HL-60 (cell line): ENCODE measurements at regions not wholly inside any gene's neighbourhood (a gene's known extent, or its start where the extent isn't known, plus 50 kb on each side); places are given as distances from the start of the nearest gene placed in this dataset.

Experiments
- DNase-seq, 2 experiments: peaks; one replicate each; pipeline ENCODE4 v3.0.0-alpha.2; 2010 to 2020; ENCODE audit warnings: low read depth in 1 of 2, low spot score in 1 of 2
- H3K27ac ChIP-seq: fragments of 250-450 bp; sonication (Bioruptor Pico); replicated peaks from 2 replicates; pipeline ENCODE4 v1.5.1; 2020; ENCODE audit warnings: mild to moderate bottlenecking, moderate library complexity
- H3K27me3 ChIP-seq: fragments of 250-450 bp; sonication (Bioruptor Pico); 2 replicates; pipeline ENCODE4 v1.5.1; 2021; ENCODE audit warnings: mild to moderate bottlenecking, moderate library complexity; ENCODE audit not compliant: insufficient read depth, poor library complexity, severe bottlenecking
- H3K4me3 ChIP-seq: replicated peaks from 2 replicates; pipeline ENCODE4 v1.5.1; 2011; ENCODE audit warnings: mild to moderate bottlenecking, control low read depth, low read length; ENCODE audit not compliant: insufficient read depth
- CTCF ChIP-seq: IDR thresholded peaks from one replicate; pipeline ENCODE4 v1.5.1; 2011; ENCODE audit warnings: low read length, control low read depth, inconsistent platforms; ENCODE audit not compliant: insufficient read depth
- GABPA ChIP-seq: IDR thresholded peaks from 2 replicates; pipeline ENCODE4 v1.6.1; 2012; ENCODE audit warnings: low read depth
- POLR2AphosphoS5 ChIP-seq: IDR thresholded peaks from 2 replicates; pipeline ENCODE4 v1.6.1; 2012; ENCODE audit warnings: low read depth
- REST ChIP-seq: IDR thresholded peaks from 2 replicates; pipeline ENCODE4 v1.6.1; 2012; ENCODE audit warnings: low read depth; ENCODE audit not compliant: insufficient replicate concordance
- SPI1 ChIP-seq: IDR thresholded peaks from 2 replicates; pipeline ENCODE4 v1.6.1; 2012; ENCODE audit warnings: low read depth, mild to moderate bottlenecking, borderline replicate concordance

GRCh38 chrX:63929608-63930007 is 144.6 kb upstream of the ARHGEF9 start:
- TF ChIP-seq CTCF: no peak
- no peak for TF ChIP-seq POLR2AphosphoS5
- no peak for DNase-seq
- H3K4me3 ChIP-seq: no peak overlapping the region
- no peak overlapping the region for H3K27ac ChIP-seq
- H3K27me3 ChIP-seq: no peaks in the 10 kb centered on the region

DNA sequence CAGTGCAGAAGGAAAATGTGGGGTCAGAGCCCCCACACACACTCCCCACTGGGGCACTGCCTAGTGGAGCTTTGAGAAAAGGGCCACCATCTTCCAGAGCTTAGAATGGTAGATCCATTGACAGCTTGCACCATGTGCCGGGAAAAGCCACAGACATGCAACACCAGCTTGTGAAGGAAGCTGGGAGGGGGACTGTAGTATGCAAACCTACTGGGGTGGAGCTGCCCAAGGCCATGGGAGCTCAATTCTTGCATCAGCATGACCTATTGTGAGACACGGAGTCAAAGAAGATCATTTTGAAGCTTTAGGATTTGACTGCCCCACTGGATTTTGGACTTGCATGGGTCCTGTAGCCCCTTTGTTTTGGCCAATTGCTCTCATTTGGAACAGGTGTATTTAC is 142.8 kb upstream of the ARHGEF9 start:
- H3K4me3 ChIP-seq: no peak overlapping the region
- TF ChIP-seq SPI1 (no peak), CTCF (no peak), REST (no peak), GABPA (no peak), POLR2AphosphoS5 (no peak)
- no peak overlapping the region for H3K27ac ChIP-seq
- no peaks in the 10 kb centered on the region for H3K27me3 ChIP-seq
- DNase-seq: no peak

DNA sequence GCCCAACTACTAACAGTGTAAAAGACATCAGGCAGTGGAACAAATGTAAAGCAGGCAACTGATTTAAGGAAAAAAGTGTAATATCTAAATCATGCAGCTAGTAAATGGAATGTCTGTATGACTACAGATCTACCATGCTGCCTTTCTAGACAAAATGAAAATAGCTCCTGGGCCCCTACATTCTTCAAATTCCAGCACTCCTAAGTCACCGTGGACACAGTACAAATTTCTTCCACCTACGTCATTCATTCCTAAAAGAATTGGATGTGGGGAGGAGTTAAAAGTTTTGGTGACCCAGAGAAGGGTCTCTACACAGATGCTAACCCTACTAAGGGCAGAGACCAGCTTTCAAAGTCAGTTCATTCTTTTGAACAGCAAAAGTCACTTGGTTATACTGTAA is 137.2 kb upstream of the ARHGEF9 start:
- TF ChIP-seq REST (no peak), POLR2AphosphoS5 (no peak), SPI1 (no peak), GABPA (no peak), CTCF (no peak)
- no peak for DNase-seq
- no peak overlapping the region for H3K4me3 ChIP-seq
- no peak overlapping the region for H3K27ac ChIP-seq
- no peaks in the 10 kb centered on the region for H3K27me3 ChIP-seq

GRCh38 chrX:63920875-63921274 is 135.9 kb upstream of the ARHGEF9 start:
- Histone ChIP-seq H3K4me3 (no peak overlapping the region), H3K27me3 (no peaks in the 10 kb centered on the region), H3K27ac (no peak overlapping the region)
- no peak for DNase-seq
- TF ChIP-seq SPI1 (no peak), GABPA (no peak), POLR2AphosphoS5 (no peak), REST (no peak), CTCF (no peak)
